ENCODE measurements at regions not wholly inside any gene's neighbourhood (a gene's known extent, or its start where the extent isn't known, plus 50 kb on each side); places are given as distances from the start of the nearest gene placed in this dataset.

- TF ChIP-seq, protein P1, sequence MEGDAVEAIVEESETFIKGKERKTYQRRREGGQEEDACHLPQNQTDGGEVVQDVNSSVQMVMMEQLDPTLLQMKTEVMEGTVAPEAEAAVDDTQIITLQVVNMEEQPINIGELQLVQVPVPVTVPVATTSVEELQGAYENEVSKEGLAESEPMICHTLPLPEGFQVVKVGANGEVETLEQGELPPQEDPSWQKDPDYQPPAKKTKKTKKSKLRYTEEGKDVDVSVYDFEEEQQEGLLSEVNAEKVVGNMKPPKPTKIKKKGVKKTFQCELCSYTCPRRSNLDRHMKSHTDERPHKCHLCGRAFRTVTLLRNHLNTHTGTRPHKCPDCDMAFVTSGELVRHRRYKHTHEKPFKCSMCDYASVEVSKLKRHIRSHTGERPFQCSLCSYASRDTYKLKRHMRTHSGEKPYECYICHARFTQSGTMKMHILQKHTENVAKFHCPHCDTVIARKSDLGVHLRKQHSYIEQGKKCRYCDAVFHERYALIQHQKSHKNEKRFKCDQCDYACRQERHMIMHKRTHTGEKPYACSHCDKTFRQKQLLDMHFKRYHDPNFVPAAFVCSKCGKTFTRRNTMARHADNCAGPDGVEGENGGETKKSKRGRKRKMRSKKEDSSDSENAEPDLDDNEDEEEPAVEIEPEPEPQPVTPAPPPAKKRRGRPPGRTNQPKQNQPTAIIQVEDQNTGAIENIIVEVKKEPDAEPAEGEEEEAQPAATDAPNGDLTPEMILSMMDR (IDR thresholded peaks at IDR 0.05; ENCODE audit: low read depth, low read length), result no peak
- DNase-seq (ENCODE audit: low read depth in 2 of 2), result no peak
- H3K4me3 ChIP-seq (replicated peaks in 1 of 2; ENCODE audit: low read depth in 2 of 2, low read length in 2 of 2), result no peak overlapping the region
These were observed 326.6 kb upstream of the ID2 start for GRCh38 chr2:8355102-8355859.

DNA sequence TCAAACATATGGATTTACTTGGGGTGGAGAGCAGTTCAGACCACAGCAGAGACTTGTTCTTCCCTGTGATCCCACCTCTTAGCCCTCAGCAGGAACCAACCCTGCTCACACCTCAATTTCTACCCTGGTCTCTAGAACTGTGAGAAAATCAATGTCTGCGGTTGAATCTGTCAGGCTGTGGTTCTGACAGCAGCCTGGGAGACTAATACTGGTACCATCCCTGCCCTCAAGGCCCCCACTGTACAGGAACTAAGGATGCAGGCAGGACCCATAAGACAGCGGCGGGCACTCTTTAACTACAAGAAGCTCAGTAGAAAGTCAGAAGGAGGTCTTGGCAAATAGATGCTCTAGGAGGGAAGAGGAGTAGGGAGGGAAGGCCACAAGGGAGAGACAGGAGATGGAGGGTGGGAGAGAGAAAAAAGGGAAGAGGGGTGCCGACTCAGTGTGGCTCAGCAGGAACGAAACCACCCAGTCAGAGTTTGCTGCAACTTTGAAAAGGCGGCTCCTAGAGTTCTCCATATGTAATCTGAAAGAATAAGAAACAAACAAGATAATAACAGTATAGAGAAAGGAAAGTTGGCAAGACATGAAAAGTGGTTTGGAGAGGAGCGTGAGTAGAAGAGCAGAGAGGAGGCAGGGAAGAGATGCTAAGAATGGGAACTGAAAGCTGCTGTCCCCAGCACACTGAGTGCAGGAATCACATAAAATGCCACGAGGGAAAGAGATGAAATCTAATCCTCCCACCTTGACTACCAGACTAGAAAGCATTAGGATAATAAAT, 323.9 kb upstream of the ID2 start:
- no peak overlapping the region for H3K4me3 ChIP-seq (replicated peaks in 1 of 2; ENCODE audit: low read depth in 2 of 2, low read length in 2 of 2)
- no peak for DNase-seq (ENCODE audit: low read depth in 2 of 2)
- TF ChIP-seq, protein P1 (IDR thresholded peaks at IDR 0.05; ENCODE audit: low read depth, low read length), result no peak

DNA sequence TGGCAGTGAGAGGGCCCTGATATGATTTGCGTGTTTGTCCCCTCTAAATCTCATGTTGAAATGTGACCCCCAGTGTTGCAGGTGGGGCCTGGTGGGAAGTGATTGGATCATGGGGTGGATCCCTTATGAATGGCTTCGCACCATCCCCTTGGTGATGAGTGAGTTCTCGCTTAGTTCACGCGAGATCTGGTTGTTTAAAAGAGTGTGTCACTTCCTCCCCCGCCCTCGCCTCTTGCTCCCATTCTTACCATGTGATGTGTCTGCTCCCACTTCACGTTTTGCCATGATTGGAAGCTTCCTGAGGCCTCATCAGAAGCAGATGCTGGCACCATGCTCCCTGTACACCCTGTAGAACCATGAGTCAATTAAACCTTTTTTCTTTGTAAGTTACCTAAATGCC, 319.9 kb upstream of the ID2 start:
- no peak for DNase-seq (ENCODE audit: low read depth in 2 of 2)
- TF ChIP-seq, protein P1 (IDR thresholded peaks at IDR 0.05; ENCODE audit: low read depth, low read length), result no peak
- no peak overlapping the region for H3K4me3 ChIP-seq (replicated peaks in 1 of 2; ENCODE audit: low read depth in 2 of 2, low read length in 2 of 2)

DNA sequence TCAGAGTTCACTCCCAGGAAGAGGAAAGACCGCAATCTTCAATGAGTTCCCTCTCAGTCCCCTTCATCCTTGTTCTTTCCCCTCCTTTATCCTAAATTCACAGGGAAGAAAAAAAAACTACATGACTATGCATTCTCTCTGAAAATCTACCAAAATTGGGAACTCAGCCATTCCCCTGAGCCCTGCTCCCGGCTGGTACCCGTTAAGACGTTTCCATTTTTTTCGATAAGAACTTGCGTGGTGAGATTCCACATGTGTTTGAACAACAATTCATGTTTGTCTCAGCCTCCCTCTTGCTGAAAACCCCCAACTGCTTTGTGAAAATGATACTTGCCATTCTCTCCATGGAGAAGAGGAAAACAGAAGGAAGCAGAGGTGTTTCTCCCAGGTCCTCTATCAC, 318.7 kb upstream of the ID2 start:
- no peak for DNase-seq (ENCODE audit: low read depth in 2 of 2)
- TF ChIP-seq, protein P1 (IDR thresholded peaks at IDR 0.05; ENCODE audit: low read depth, low read length), result no peak

DNA sequence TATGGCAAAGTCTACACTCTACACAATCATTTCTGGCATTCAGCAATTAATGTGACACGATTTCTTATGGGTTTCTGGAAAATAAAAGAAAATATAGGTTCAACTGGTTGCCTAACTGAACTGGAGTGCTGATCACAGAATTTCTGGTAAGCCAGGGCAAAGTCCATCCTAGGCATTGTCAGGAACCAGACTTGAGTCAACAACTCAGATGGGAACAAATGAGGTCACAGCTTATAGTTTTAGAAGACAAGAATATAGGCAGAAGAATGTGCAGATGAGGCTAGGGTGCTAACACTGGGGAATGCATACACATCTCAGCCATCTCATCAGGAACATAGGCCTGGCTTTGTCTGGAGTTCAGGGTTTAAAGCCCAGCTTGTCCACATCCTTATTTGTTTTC, 317.2 kb upstream of the ID2 start:
- H3K4me3 ChIP-seq (replicated peaks in 1 of 2; ENCODE audit: low read depth in 2 of 2, low read length in 2 of 2), result no peak overlapping the region
- TF ChIP-seq, protein P1 (IDR thresholded peaks at IDR 0.05; ENCODE audit: low read depth, low read length), result no peak
- no peak for DNase-seq (ENCODE audit: low read depth in 2 of 2)

More for the DNA sequence above, 318.7 kb upstream of the ID2 start:
- H3K4me3 ChIP-seq (replicated peaks in 1 of 2; ENCODE audit: low read depth in 2 of 2, low read length in 2 of 2), result no peak overlapping the region

- DNase-seq (ENCODE audit: low read depth in 2 of 2), result no peak
- H3K4me3 ChIP-seq (replicated peaks in 1 of 2; ENCODE audit: low read depth in 2 of 2, low read length in 2 of 2), result no peak overlapping the region
- TF ChIP-seq, protein P1 (IDR thresholded peaks at IDR 0.05; ENCODE audit: low read depth, low read length), result no peak
These were observed 316.4 kb upstream of the ID2 start for GRCh38 chr2:8365331-8365910.
